Karpas-422 (cell line): ENCODE measurements at regions not wholly inside any gene's neighbourhood (a gene's known extent, or its start where the extent isn't known, plus 50 kb on each side); places are given as distances from the start of the nearest gene placed in this dataset.
A peak's percentile ranks its signal among the peaks of the same experiment; 100 is the strongest.

Experiments used
- DNase-seq: peaks from one replicate; pipeline ENCODE4 v3.0.0-alpha.2; 2015
- H2AFZ ChIP-seq: fragments of 200-600 bp; sonication (generic); 2 replicates; pipeline ENCODE4 v1.6.1; 2014; ENCODE audit warnings: antibody characterized with exemption, low read length, mixed read lengths
- H3K27ac ChIP-seq: fragments of 200-600 bp; sonication (generic); 2 replicates; pipeline ENCODE4 v1.5.1; 2014; ENCODE audit warnings: mild to moderate bottlenecking, low read length, moderate library complexity
- H3K27me3 ChIP-seq: fragments of 200-600 bp; sonication (generic); 2 replicates; pipeline ENCODE4 v1.6.1; 2014; ENCODE audit warnings: low read length, mixed read lengths
- H3K36me3 ChIP-seq: fragments of 200-600 bp; sonication (generic); 2 replicates; pipeline ENCODE4 v1.6.1; 2014; ENCODE audit warnings: low read length, mixed read lengths; ENCODE audit not compliant: insufficient read depth
- H3K4me1 ChIP-seq: fragments of 200-600 bp; sonication (generic); 2 replicates; pipeline ENCODE4 v1.6.1; 2014; ENCODE audit warnings: mild to moderate bottlenecking, low read length, mixed read lengths
- H3K4me2 ChIP-seq: fragments of 200-600 bp; sonication (generic); 2 replicates; pipeline ENCODE4 v1.6.1; 2014; ENCODE audit warnings: low read length, low read depth, mild to moderate bottlenecking; ENCODE audit not compliant: poor library complexity, severe bottlenecking
- H3K4me3 ChIP-seq: fragments of 200-600 bp; sonication (generic); 2 replicates; pipeline ENCODE4 v1.5.1; 2014; ENCODE audit warnings: mild to moderate bottlenecking, antibody characterized with exemption, low read length, mixed read lengths
- H3K79me2 ChIP-seq: fragments of 200-600 bp; sonication (generic); 2 replicates; pipeline ENCODE4 v1.6.1; 2014; ENCODE audit warnings: mild to moderate bottlenecking, low read length, mixed read lengths
- H3K9ac ChIP-seq: fragments of 200-600 bp; sonication (generic); 2 replicates; pipeline ENCODE4 v1.6.0; 2014; ENCODE audit warnings: low read length
- H3K9me2 ChIP-seq: fragments of 200-600 bp; sonication (generic), shearing (Covaris generic); replicated peaks from 2 replicates; pipeline ENCODE4 v1.6.0; 2014; ENCODE audit warnings: mild to moderate bottlenecking, low read length, moderate library complexity; ENCODE audit not compliant: insufficient read depth
- H3K9me3 ChIP-seq: fragments of 300-700, 200-600 bp; sonication (generic); 2 replicates; pipeline ENCODE4 v1.6.1; 2014; ENCODE audit warnings: low read length, mixed read lengths
- H4K20me1 ChIP-seq: fragments of 200-600 bp; sonication (generic); 2 replicates; pipeline ENCODE4 v1.6.1; 2014; ENCODE audit warnings: mild to moderate bottlenecking, antibody characterized with exemption, low read length, low read depth; ENCODE audit not compliant: insufficient read depth

GRCh38 chr14:62031504-62031903, 269.3 kb downstream of the SNAPC1 start:
- H3K27ac ChIP-seq, result no peak overlapping the region
- peaks cover 52% of the 10 kb centered on the region for H3K4me1 ChIP-seq
- no peak overlapping the region for H3K9ac ChIP-seq
- H3K27me3 ChIP-seq, result no peaks in the 10 kb centered on the region
- peaks cover 3% of the 10 kb centered on the region; the same call in 1 of the 2 replicates for H3K9me3 ChIP-seq
- H2AFZ ChIP-seq, result peak overlapping the region; percentile 22; the same call in 1 of the 2 replicates
- H3K4me3 ChIP-seq, result no peak overlapping the region
- no peaks in the 10 kb centered on the region for H3K79me2 ChIP-seq
- H3K36me3 ChIP-seq, result peaks cover 4% of the 10 kb centered on the region; the same call in 1 of the 2 replicates
- peak overlapping the region; percentile 79 for H3K4me2 ChIP-seq
- H3K9me2 ChIP-seq, result no peaks in the 10 kb centered on the region
- H4K20me1 ChIP-seq, result no peaks in the 10 kb centered on the region
- no peak for DNase-seq

GRCh38 chr14:62053188-62053587, 291.0 kb downstream of the SNAPC1 start:
- Histone ChIP-seq H3K27ac (no peak overlapping the region), H3K4me2 (no peak overlapping the region), H2AFZ (no peak overlapping the region), H3K9ac (no peak overlapping the region), H3K4me1 (no peaks in the 10 kb centered on the region), H3K4me3 (no peak overlapping the region), H3K9me3 (no peaks in the 10 kb centered on the region), H3K27me3 (no peaks in the 10 kb centered on the region), H3K9me2 (no peaks in the 10 kb centered on the region), H3K36me3 (no peaks in the 10 kb centered on the region), H3K79me2 (no peaks in the 10 kb centered on the region), H4K20me1 (no peaks in the 10 kb centered on the region)
- DNase-seq, result no peak

- Histone ChIP-seq H2AFZ (no peak overlapping the region), H3K9ac (no peak overlapping the region), H4K20me1 (no peaks in the 10 kb centered on the region), H3K4me1 (peaks cover 8% of the 10 kb centered on the region), H3K36me3 (no peaks in the 10 kb centered on the region), H3K9me2 (no peaks in the 10 kb centered on the region), H3K4me3 (no peak overlapping the region), H3K79me2 (no peaks in the 10 kb centered on the region), H3K27ac (no peak overlapping the region), H3K27me3 (no peaks in the 10 kb centered on the region), H3K9me3 (no peaks in the 10 kb centered on the region), H3K4me2 (no peak overlapping the region)
- no peak for DNase-seq
Observed at GRCh38 chr14:62056789-62057188, 294.6 kb downstream of the SNAPC1 start.

GRCh38 chr14:62062645-62063044, 300.4 kb downstream of the SNAPC1 start:
- Histone ChIP-seq H4K20me1 (no peaks in the 10 kb centered on the region), H3K4me2 (peak overlapping the region; percentile 37)

GRCh38 chr14:62064751-62065323, 302.6 kb downstream of the SNAPC1 start:
- DNase-seq, result no peak
- Histone ChIP-seq H3K9me3 (no peaks in the 10 kb centered on the region), H3K4me3 (no peak overlapping the region), H3K27ac (no peak overlapping the region), H3K4me1 (peaks cover 21% of the 10 kb centered on the region), H3K9ac (no peak overlapping the region), H3K4me2 (no peak overlapping the region), H3K36me3 (no peaks in the 10 kb centered on the region), H3K79me2 (no peaks in the 10 kb centered on the region), H2AFZ (no peak overlapping the region), H4K20me1 (no peaks in the 10 kb centered on the region), H3K27me3 (no peaks in the 10 kb centered on the region; the same call in 1 of the 2 replicates), H3K9me2 (no peaks in the 10 kb centered on the region)

More at GRCh38 chr14:62062645-62063044, 300.4 kb downstream of the SNAPC1 start:
- peaks cover 21% of the 10 kb centered on the region for H3K4me1 ChIP-seq
- H3K27me3 ChIP-seq, result no peaks in the 10 kb centered on the region; the same call in 1 of the 2 replicates
- H3K79me2 ChIP-seq, result no peaks in the 10 kb centered on the region
- H3K9me2 ChIP-seq, result no peaks in the 10 kb centered on the region
- peak overlapping the region; percentile 19; the same call in 1 of the 2 replicates for H2AFZ ChIP-seq
- no peaks in the 10 kb centered on the region for H3K9me3 ChIP-seq
- 0 out of 2 replicates have a peak overlapping the region, but pooled peaks have one; percentile 2 for H3K9ac ChIP-seq
- no peak for DNase-seq
- H3K36me3 ChIP-seq, result no peaks in the 10 kb centered on the region
- H3K4me3 ChIP-seq, result peak overlapping the region; percentile 5; the same call in 1 of the 2 replicates
- H3K27ac ChIP-seq, result no peak overlapping the region

GRCh38 chr14:62066304-62066703, 304.1 kb downstream of the SNAPC1 start:
- Histone ChIP-seq H3K27me3 (no peaks in the 10 kb centered on the region; the same call in 1 of the 2 replicates), H3K27ac (no peak overlapping the region), H3K4me1 (peaks cover 20% of the 10 kb centered on the region), H3K4me3 (no peak overlapping the region), H3K9ac (no peak overlapping the region), H3K9me2 (no peaks in the 10 kb centered on the region), H3K79me2 (no peaks in the 10 kb centered on the region), H4K20me1 (no peaks in the 10 kb centered on the region), H3K4me2 (no peak overlapping the region), H2AFZ (no peak overlapping the region), H3K9me3 (no peaks in the 10 kb centered on the region), H3K36me3 (no peaks in the 10 kb centered on the region)
- no peak for DNase-seq

- H3K9me2 ChIP-seq, result no peaks in the 10 kb centered on the region
- no peaks in the 10 kb centered on the region for H3K9me3 ChIP-seq
- no peak overlapping the region for H3K4me2 ChIP-seq
- no peak for DNase-seq
- no peaks in the 10 kb centered on the region for H3K36me3 ChIP-seq
- peaks cover 11% of the 10 kb centered on the region for H3K4me1 ChIP-seq
- H3K4me3 ChIP-seq, result no peak overlapping the region
- H3K27ac ChIP-seq, result no peak overlapping the region
- no peak overlapping the region for H3K9ac ChIP-seq
- no peaks in the 10 kb centered on the region for H3K27me3 ChIP-seq
- no peak overlapping the region for H2AFZ ChIP-seq
- no peaks in the 10 kb centered on the region for H4K20me1 ChIP-seq
- no peaks in the 10 kb centered on the region for H3K79me2 ChIP-seq
Observed at GRCh38 chr14:62071039-62071438, 308.8 kb downstream of the SNAPC1 start.

GRCh38 chr14:62076368-62076767, 314.1 kb downstream of the SNAPC1 start:
- Histone ChIP-seq H3K9me2 (no peaks in the 10 kb centered on the region), H3K4me2 (no peak overlapping the region), H3K4me3 (no peak overlapping the region), H2AFZ (no peak overlapping the region), H4K20me1 (no peaks in the 10 kb centered on the region), H3K9me3 (no peaks in the 10 kb centered on the region), H3K36me3 (no peaks in the 10 kb centered on the region), H3K4me1 (peaks cover 56% of the 10 kb centered on the region), H3K27ac (no peak overlapping the region), H3K27me3 (no peaks in the 10 kb centered on the region), H3K9ac (no peak overlapping the region), H3K79me2 (no peaks in the 10 kb centered on the region)
- DNase-seq, result no peak
